Endothelial cell of umbilical vein (primary cell): ENCODE measurements at regions not wholly inside any gene's neighbourhood (a gene's known extent, or its start where the extent isn't known, plus 50 kb on each side); places are given as distances from the start of the nearest gene placed in this dataset.

Experiments used
- BruUV-seq: library from RNA; stranded (reverse); fragments of 400-500 nt; replicated peaks from 2 replicates; lab custom pipeline; 2021; lab: Mats Ljungman, UMichigan
- CTCF ChIA-PET: fragments of 300-600, 350-600 bp; sonication (Branson Sonifier 250); formaldehyde crosslinking; loops from one replicate; lab custom pipeline; 2021; ENCODE audit warnings: antibody characterized with exemption, inconsistent platforms; lab: Charles Lee
- POLR2A ChIA-PET: fragments of 300-600, 350-600 bp; sonication (Branson Sonifier 250); formaldehyde crosslinking; loops from one replicate; lab custom pipeline; 2021; ENCODE audit warnings: antibody characterized with exemption, inconsistent platforms; lab: Charles Lee
- DNase-seq: peaks from one replicate; pipeline ENCODE4 v3.0.0-alpha.2; 2011; ENCODE audit warnings: low read depth, low spot score
- FAIRE-seq: peaks from 2 replicates; lab custom pipeline; 2011; peaks lifted over from hg19 to GRCh38; lab: Jason Lieb, UNC
- H2AFZ ChIP-seq: 2 replicates; pipeline ENCODE4 v1.6.0; 2012; ENCODE audit warnings: low read depth, low read length, control low read depth, inconsistent platforms
- H3K27ac ChIP-seq: 2 replicates; pipeline ENCODE4 v1.5.1; 2011; ENCODE audit warnings: low read depth, mild to moderate bottlenecking, control low read depth, low read length, moderate library complexity; ENCODE audit not compliant: insufficient read depth
- H3K27me3 ChIP-seq, 2 experiments: 2 replicates each; pipeline versions ENCODE4 v1.6.0 to v1.6.1; 2011; ENCODE audit warnings: low read length in 2 of 2, mixed read lengths in 1 of 2; ENCODE audit not compliant: control insufficient read depth in 2 of 2, insufficient read depth in 2 of 2
- H3K36me3 ChIP-seq, 2 experiments: 2 replicates in 1 of 2; 3 replicates in 1 of 2; pipeline ENCODE4 v1.5.1; 2011; ENCODE audit warnings: low read length in 2 of 2, mild to moderate bottlenecking in 1 of 2, moderate library complexity in 1 of 2; ENCODE audit not compliant: control insufficient read depth in 2 of 2, insufficient read depth in 2 of 2; ENCODE audit errors: extremely low read depth in 1 of 2
- H3K4me1 ChIP-seq: 3 replicates; pipeline ENCODE4 v1.5.1; 2011; ENCODE audit warnings: mild to moderate bottlenecking, low read length; ENCODE audit not compliant: control insufficient read depth, insufficient read depth; ENCODE audit errors: extremely low read depth
- H3K4me2 ChIP-seq: 2 replicates; pipeline ENCODE4 v1.6.1; 2011; ENCODE audit warnings: low read length, control low read depth, mixed read lengths; ENCODE audit not compliant: insufficient read depth
- H3K4me3 ChIP-seq, 3 experiments: fragments of 200-600 bp in 1 of 3; sonication (generic), shearing (Covaris generic) in 1 of 3; replicated peaks in 1 of 3; 2 replicates each; pipeline ENCODE4 v1.5.1; 2011 to 2016; ENCODE audit warnings: control low read depth in 3 of 3, low read length in 3 of 3, mild to moderate bottlenecking in 2 of 3, inconsistent platforms in 1 of 3, low read depth in 1 of 3, moderate library complexity in 1 of 3; ENCODE audit not compliant: insufficient read depth in 1 of 3
- H3K79me2 ChIP-seq: 2 replicates; pipeline ENCODE4 v1.6.0; 2012; ENCODE audit warnings: low read length, inconsistent platforms; ENCODE audit not compliant: control insufficient read depth, insufficient read depth
- H3K9ac ChIP-seq: replicated peaks from 2 replicates; pipeline ENCODE3; 2011; ENCODE audit warnings: low read length, control low read depth; ENCODE audit not compliant: insufficient read depth; ENCODE audit errors: extremely low read depth
- H3K9me1 ChIP-seq: replicated peaks from 3 replicates; pipeline ENCODE4 v1.6.0; 2011; ENCODE audit warnings: mild to moderate bottlenecking, low read length; ENCODE audit not compliant: control insufficient read depth, insufficient read depth; ENCODE audit errors: extremely low read depth
- H3K9me3 ChIP-seq: replicated peaks from 2 replicates; pipeline ENCODE4 v1.5.1; 2012; ENCODE audit warnings: low read length, inconsistent platforms; ENCODE audit not compliant: control insufficient read depth, insufficient read depth
- H4K20me1 ChIP-seq: replicated peaks from 2 replicates; pipeline ENCODE3; 2011; ENCODE audit warnings: mild to moderate bottlenecking, low read length; ENCODE audit not compliant: control insufficient read depth, insufficient read depth; ENCODE audit errors: extremely low read depth
- CTCF ChIP-seq, 2 donors: IDR thresholded peaks; 1 replicate in 1 of 2; 2 replicates in 1 of 2; pipeline ENCODE4 v1.5.1; 2011; ENCODE audit warnings: low read length in 2 of 2, mild to moderate bottlenecking in 2 of 2, moderate library complexity in 2 of 2, control low read depth in 1 of 2, inconsistent platforms in 1 of 2, low read depth in 1 of 2; ENCODE audit not compliant: insufficient read depth in 1 of 2; ENCODE audit errors: extremely low read depth in 1 of 2
- EZH2 ChIP-seq: IDR thresholded peaks from 2 replicates; pipeline ENCODE4 v1.6.1; 2012; ENCODE audit warnings: borderline replicate concordance, low read depth, mild to moderate bottlenecking, moderate library complexity, low read length, inconsistent platforms; ENCODE audit not compliant: severe bottlenecking
- FOS ChIP-seq: IDR thresholded peaks from 2 replicates; pipeline ENCODE4 v1.6.1; 2011; ENCODE audit warnings: mild to moderate bottlenecking, low read length, moderate library complexity, borderline replicate concordance; ENCODE audit not compliant: insufficient read depth
- GATA2 ChIP-seq: IDR thresholded peaks from 2 replicates; pipeline ENCODE4 v1.7.0; 2011; ENCODE audit warnings: low read depth, mild to moderate bottlenecking, moderate library complexity, mixed read lengths, low read length; ENCODE audit not compliant: insufficient read length, insufficient read depth
- JUN ChIP-seq: IDR thresholded peaks from 2 replicates; pipeline ENCODE4 v1.6.1; 2011; ENCODE audit warnings: borderline replicate concordance, low read depth; ENCODE audit not compliant: insufficient read length, insufficient read depth
- MAX ChIP-seq: IDR thresholded peaks from 2 replicates; pipeline ENCODE4 v1.6.1; 2011; ENCODE audit not compliant: insufficient read depth, insufficient read length
- MYC ChIP-seq: IDR thresholded peaks from one replicate; pipeline ENCODE4 v1.6.1; 2011; ENCODE audit warnings: mild to moderate bottlenecking, low read depth, low read length
- POLR2A ChIP-seq: IDR thresholded peaks from 2 replicates; pipeline ENCODE4 v1.6.1; 2012; ENCODE audit warnings: low read depth, mild to moderate bottlenecking, control low read depth, low read length
- POLR2AphosphoS5 ChIP-seq: IDR thresholded peaks from 2 replicates; pipeline ENCODE4 v1.6.1; 2012; ENCODE audit warnings: low read depth, mild to moderate bottlenecking, control low read depth, low read length, moderate library complexity; ENCODE audit not compliant: insufficient read depth
- dilution Hi-C: fragments of 300-500 bp; cut with MboI; formaldehyde crosslinking; loops from one replicate; pipeline ENCODE4 v1.15.0; 2019; ENCODE audit warnings: low sequenced_read_pairs; ENCODE audit not compliant: extremely low pct_ligation_motif_present
- intact Hi-C: fragments of 100-400 bp; cut with micrococcal nuclease; formaldehyde crosslinking; loops from one replicate; pipeline ENCODE4 v1.10.0; 2022

DNA sequence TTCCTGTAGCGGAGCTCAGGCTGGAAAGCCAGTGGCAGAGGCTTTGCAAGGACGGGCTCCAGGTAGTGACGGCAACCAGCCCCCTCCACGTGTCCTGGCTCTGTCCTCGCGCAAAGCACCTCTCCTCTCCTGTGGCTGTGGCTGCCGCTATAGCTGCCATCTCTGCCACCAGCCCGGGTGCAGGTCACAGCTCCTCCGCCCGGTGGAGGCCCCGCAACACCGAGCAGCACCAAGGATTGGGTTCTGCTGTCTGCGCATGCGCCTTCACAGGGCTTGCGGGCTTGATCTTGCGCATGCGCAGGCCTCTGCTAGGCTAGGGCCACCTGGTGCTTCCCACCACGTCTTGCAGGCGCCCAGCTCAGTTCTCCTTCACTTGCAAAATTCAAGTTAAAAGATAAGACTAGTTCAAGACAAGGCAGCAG lies 625.4 kb downstream of the QKI start:
- no peaks in the 10 kb centered on the region for H3K27me3 ChIP-seq
- H3K9me3 ChIP-seq: no peaks in the 10 kb centered on the region
- no peak overlapping the region for H3K27ac ChIP-seq
- no peaks in the 10 kb centered on the region for H3K9me1 ChIP-seq
- DNase-seq (peak; percentile 58), FAIRE-seq (no peak)
- dilution Hi-C loops (no loop called here), intact Hi-C loops (no loop called here)
- no peaks in the 10 kb centered on the region for H3K36me3 ChIP-seq
- H4K20me1 ChIP-seq: no peaks in the 10 kb centered on the region
- peak in 1 of 2 donors; percentile 8 for TF ChIP-seq CTCF (IDR thresholded peaks at IDR 0.05; ENCODE audit: extremely low read depth in 1 of 2, insufficient read depth in 1 of 2, low read depth in 1 of 2, low read length in 2 of 2)
- no peak for TF ChIP-seq MYC
- no peak overlapping the region for H3K4me2 ChIP-seq
- ChIA-PET POLR2A (no interaction called here), CTCF (no interaction called here)
- no peaks in the 10 kb centered on the region for H3K4me1 ChIP-seq
- no TSS peak for BruUV-seq
- peak overlapping the region in 1 of 3 experiments; percentile 27 for H3K4me3 ChIP-seq
- H3K79me2 ChIP-seq: no peaks in the 10 kb centered on the region
- no peak overlapping the region for H2AFZ ChIP-seq
- no peak overlapping the region for H3K9ac ChIP-seq

DNA sequence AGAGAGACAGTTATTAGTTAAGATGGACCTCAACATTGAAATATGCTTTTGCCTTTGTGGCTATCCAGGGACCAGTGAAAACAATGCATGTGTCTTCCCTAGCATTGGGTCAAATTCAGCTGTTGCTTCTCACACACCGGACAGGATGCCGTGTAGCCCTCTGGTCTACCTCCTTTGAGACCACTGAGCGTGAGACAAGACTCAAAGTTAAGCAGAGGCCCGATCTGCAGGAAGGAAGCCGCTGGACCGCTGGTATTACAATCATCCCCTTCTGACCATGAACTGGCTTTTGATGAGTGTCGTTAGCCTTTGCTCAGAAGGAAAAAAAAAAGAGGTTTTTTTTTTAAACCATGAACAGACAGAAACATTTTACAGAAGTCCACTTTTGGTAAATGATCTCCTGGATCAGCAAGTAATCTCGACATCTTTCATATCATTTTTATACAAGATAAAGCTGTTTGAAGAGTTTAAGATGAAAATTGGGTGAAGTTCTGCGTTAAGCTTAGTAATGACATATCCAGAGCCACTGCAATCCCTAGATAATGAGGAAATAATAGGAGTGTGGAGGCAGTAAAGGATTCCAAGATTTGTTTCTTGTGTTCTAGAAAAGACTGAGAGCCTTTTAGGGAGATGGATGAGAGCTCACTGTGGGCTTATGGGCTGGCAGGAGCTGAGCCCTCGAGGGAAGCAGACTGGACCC lies 622.8 kb downstream of the QKI start:
- no peak overlapping the region for H3K4me3 ChIP-seq
- dilution Hi-C loops: no loop called here
- TF ChIP-seq JUN: no peak
- TF ChIP-seq GATA2: no peak
- no peak for TF ChIP-seq CTCF (IDR thresholded peaks at IDR 0.05; ENCODE audit: extremely low read depth in 1 of 2, insufficient read depth in 1 of 2, low read depth in 1 of 2, low read length in 2 of 2)
- TF ChIP-seq POLR2A: no peak
- no peak for TF ChIP-seq POLR2AphosphoS5
- TF ChIP-seq EZH2: no peak
- no peak for TF ChIP-seq MAX
- TF ChIP-seq MYC: no peak
- TF ChIP-seq FOS: no peak
- H3K36me3 ChIP-seq: no peaks in the 10 kb centered on the region
- no peak overlapping the region for H3K27ac ChIP-seq
- FAIRE-seq (no peak), DNase-seq (no peak)
- no TSS peak for BruUV-seq
- H4K20me1 ChIP-seq: no peaks in the 10 kb centered on the region
- ChIA-PET POLR2A (no interaction called here), CTCF (interaction anchor here (0.8 kb wide), 1 partner anchor 28 kb away, joined by 3 read pairs; no protein-coding TSS in a partner anchor)
- intact Hi-C loops: no loop called here
- no peaks in the 10 kb centered on the region for H3K79me2 ChIP-seq
- H3K9me1 ChIP-seq: no peaks in the 10 kb centered on the region
- H3K9me3 ChIP-seq: no peaks in the 10 kb centered on the region
- H3K4me2 ChIP-seq: no peak overlapping the region
- H3K27me3 ChIP-seq: no peaks in the 10 kb centered on the region
- no peaks in the 10 kb centered on the region for H3K4me1 ChIP-seq
- H3K9ac ChIP-seq: no peak overlapping the region
- no peak overlapping the region for H2AFZ ChIP-seq
